Esophagus squamous epithelium (tissue), 4 donors: ENCODE measurements at regions not wholly inside any gene's neighbourhood (a gene's known extent, or its start where the extent isn't known, plus 50 kb on each side); places are given as distances from the start of the nearest gene placed in this dataset.

ENCODE experiments used
- CTCF ChIP-seq, 6 experiments: fragments of 450-650 bp in 4 of 6; fragments of 200-600 bp in 2 of 6; sonication (generic) in 2 of 6; IDR thresholded peaks; one replicate each; pipeline ENCODE4 v1.5.1; 2016 to 2019; ENCODE audit warnings: antibody characterized with exemption in 6 of 6, mild to moderate bottlenecking in 4 of 6, moderate library complexity in 4 of 6
- POLR2A ChIP-seq, 4 donors: fragments of 450-650 bp; IDR thresholded peaks; one replicate each; pipeline ENCODE4 v1.6.1; 2017; ENCODE audit warnings: antibody characterized with exemption in 4 of 4, mild to moderate bottlenecking in 4 of 4, moderate library complexity in 3 of 4

GRCh38 chr4:140256941-140257340 is 103.0 kb upstream of the MAML3 start:
- no peak for TF ChIP-seq CTCF (IDR thresholded peaks at IDR 0.05)
- no peak for TF ChIP-seq POLR2A (IDR thresholded peaks at IDR 0.05)
